ENCODE measurements at regions not wholly inside any gene's neighbourhood (a gene's known extent, or its start where the extent isn't known, plus 50 kb on each side); places are given as distances from the start of the nearest gene placed in this dataset.

GRCh38 chr6:104591573-104592334 lies 268.0 kb downstream of the HACE1 start:
- TF ChIP-seq POLR2AphosphoS5 (IDR thresholded peaks at IDR 0.05) (no peak), POLR2A (IDR thresholded peaks at IDR 0.05) (no peak), CTCF (IDR thresholded peaks at IDR 0.05) (no peak), EP300 (IDR thresholded peaks at IDR 0.05) (no peak)
